OCI-LY7 (cell line): ENCODE measurements at regions not wholly inside any gene's neighbourhood (a gene's known extent, or its start where the extent isn't known, plus 50 kb on each side); places are given as distances from the start of the nearest gene placed in this dataset.

Experiments used
- BruUV-seq: library from RNA; stranded (reverse); fragments of 400-500 nt; replicated peaks from 2 replicates; lab custom pipeline; 2021; lab: Mats Ljungman, UMichigan
- CTCF ChIA-PET: fragments of 300-600 bp; sonication (Branson Sonifier 250); formaldehyde crosslinking; loops from one replicate; lab custom pipeline; 2022; ENCODE audit warnings: antibody characterized with exemption; ENCODE audit not compliant: unreplicated experiment; lab: Charles Lee
- POLR2A ChIA-PET: fragments of 300-600 bp; sonication (Branson Sonifier 250); formaldehyde crosslinking; loops from one replicate; lab custom pipeline; 2022; ENCODE audit warnings: antibody characterized with exemption; lab: Charles Lee
- DNase-seq: peaks from one replicate; pipeline ENCODE4 v3.0.0-alpha.2; 2015; ENCODE audit warnings: low spot score
- H2AFZ ChIP-seq: fragments of 200-600 bp; sonication (generic), shearing (Covaris generic); 2 replicates; pipeline ENCODE4 v1.6.1; 2014; ENCODE audit warnings: mild to moderate bottlenecking, antibody characterized with exemption, low read length, moderate library complexity
- H3K27ac ChIP-seq: fragments of 200-600 bp; sonication (generic); 2 replicates; pipeline ENCODE4 v1.5.1; 2014; ENCODE audit warnings: mixed run types, low read depth, mild to moderate bottlenecking, moderate library complexity, low read length, inconsistent platforms; ENCODE audit not compliant: poor library complexity, severe bottlenecking
- H3K36me3 ChIP-seq: fragments of 200-600 bp; sonication (generic); 2 replicates; pipeline ENCODE4 v1.6.1; 2014; ENCODE audit warnings: mild to moderate bottlenecking, antibody characterized with exemption, low read length, moderate library complexity, mixed read lengths; ENCODE audit not compliant: insufficient read depth
- H3K4me1 ChIP-seq: fragments of 200-600 bp; sonication (generic); 2 replicates; pipeline ENCODE4 v1.5.1; 2014; ENCODE audit warnings: mild to moderate bottlenecking, low read length; ENCODE audit not compliant: insufficient read depth, poor library complexity, severe bottlenecking
- H3K4me2 ChIP-seq: fragments of 200-600 bp; sonication (generic); 2 replicates; pipeline ENCODE4 v1.6.1; 2014; ENCODE audit warnings: mild to moderate bottlenecking, low read length
- H3K4me3 ChIP-seq: fragments of 200-600 bp; sonication (generic); 2 replicates; pipeline ENCODE4 v1.5.1; 2014; ENCODE audit warnings: mild to moderate bottlenecking, low read depth, low read length; ENCODE audit not compliant: poor library complexity, severe bottlenecking
- H3K79me2 ChIP-seq: fragments of 200-600 bp; sonication (generic); 2 replicates; pipeline ENCODE4 v1.6.1; 2016; ENCODE audit warnings: low read depth, mild to moderate bottlenecking, low read length, moderate library complexity, mixed read lengths; ENCODE audit not compliant: insufficient read depth
- H3K9me2 ChIP-seq: fragments of 200-600 bp; sonication (generic); 2 replicates; pipeline ENCODE4 v1.6.1; 2016; ENCODE audit warnings: mild to moderate bottlenecking, low read length, mixed read lengths; ENCODE audit not compliant: insufficient read depth
- H3K9me3 ChIP-seq: fragments of 200-600 bp; sonication (generic); 2 replicates; pipeline ENCODE4 v1.6.1; 2014; ENCODE audit warnings: mild to moderate bottlenecking, mixed run types, low read length, mixed read lengths
- H4K20me1 ChIP-seq: fragments of 200-600 bp; sonication (generic); 2 replicates; pipeline ENCODE4 v1.6.1; 2014; ENCODE audit warnings: mild to moderate bottlenecking, antibody characterized with exemption, low read length, moderate library complexity, mixed read lengths; ENCODE audit not compliant: insufficient read depth
- EZH2phosphoT487 ChIP-seq: fragments of 200-600 bp; sonication (generic); IDR thresholded peaks from 2 replicates; pipeline ENCODE4 v1.6.1; 2018; ENCODE audit warnings: low read depth, borderline replicate concordance, mild to moderate bottlenecking, mixed run types, antibody characterized with exemption, low read length, moderate library complexity, mixed read lengths
- intact Hi-C: fragments of 100-400 bp; cut with micrococcal nuclease; formaldehyde crosslinking; loops from one replicate; pipeline ENCODE4 v1.10.0; 2022; ENCODE audit not compliant: unreplicated experiment
- TF ChIP-seq, protein P1 (sequence below): fragments of 200-600 bp; sonication (generic); conservative IDR thresholded peaks from 2 replicates; pipeline ENCODE4 v1.5.1; 2014; ENCODE audit warnings: mild to moderate bottlenecking, antibody characterized with exemption, low read length, moderate library complexity, mixed read lengths

DNA sequence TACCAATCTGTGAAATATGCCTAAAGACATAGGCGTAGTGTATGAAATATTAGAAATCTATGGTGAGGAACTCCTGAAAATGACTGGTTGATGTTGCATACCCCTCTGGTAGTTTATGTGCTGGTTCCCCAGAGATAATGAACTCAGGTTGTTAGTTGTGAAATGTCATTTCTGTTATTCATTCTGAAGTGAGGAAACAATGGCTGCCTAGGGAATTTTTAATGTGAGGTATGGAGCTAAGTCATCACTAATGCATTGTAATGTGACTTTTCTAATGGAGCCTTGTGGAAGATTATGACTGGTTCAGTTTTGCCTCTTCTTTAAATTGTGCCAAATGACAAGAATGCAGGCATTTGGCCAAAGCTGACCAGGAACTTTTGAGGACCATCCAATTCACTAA lies 61.6 kb upstream of the RAB27B start:
- H3K9me2 ChIP-seq: no peaks in the 10 kb centered on the region
- no peaks in the 10 kb centered on the region for H3K4me1 ChIP-seq
- no peak overlapping the region for H3K4me2 ChIP-seq
- ChIA-PET CTCF (no interaction called here), POLR2A (no interaction called here)
- H3K9me3 ChIP-seq: no peaks in the 10 kb centered on the region
- H3K4me3 ChIP-seq: no peak overlapping the region
- BruUV-seq: no TSS peak
- no peaks in the 10 kb centered on the region for H3K79me2 ChIP-seq
- H2AFZ ChIP-seq: no peak overlapping the region
- TF ChIP-seq, protein P1, sequence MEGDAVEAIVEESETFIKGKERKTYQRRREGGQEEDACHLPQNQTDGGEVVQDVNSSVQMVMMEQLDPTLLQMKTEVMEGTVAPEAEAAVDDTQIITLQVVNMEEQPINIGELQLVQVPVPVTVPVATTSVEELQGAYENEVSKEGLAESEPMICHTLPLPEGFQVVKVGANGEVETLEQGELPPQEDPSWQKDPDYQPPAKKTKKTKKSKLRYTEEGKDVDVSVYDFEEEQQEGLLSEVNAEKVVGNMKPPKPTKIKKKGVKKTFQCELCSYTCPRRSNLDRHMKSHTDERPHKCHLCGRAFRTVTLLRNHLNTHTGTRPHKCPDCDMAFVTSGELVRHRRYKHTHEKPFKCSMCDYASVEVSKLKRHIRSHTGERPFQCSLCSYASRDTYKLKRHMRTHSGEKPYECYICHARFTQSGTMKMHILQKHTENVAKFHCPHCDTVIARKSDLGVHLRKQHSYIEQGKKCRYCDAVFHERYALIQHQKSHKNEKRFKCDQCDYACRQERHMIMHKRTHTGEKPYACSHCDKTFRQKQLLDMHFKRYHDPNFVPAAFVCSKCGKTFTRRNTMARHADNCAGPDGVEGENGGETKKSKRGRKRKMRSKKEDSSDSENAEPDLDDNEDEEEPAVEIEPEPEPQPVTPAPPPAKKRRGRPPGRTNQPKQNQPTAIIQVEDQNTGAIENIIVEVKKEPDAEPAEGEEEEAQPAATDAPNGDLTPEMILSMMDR: no peak
- no peak for TF ChIP-seq EZH2phosphoT487
- no peak for DNase-seq
- no peaks in the 10 kb centered on the region for H4K20me1 ChIP-seq
- no peak overlapping the region for H3K27ac ChIP-seq
- intact Hi-C loops: loop anchor here (2.0 kb wide), 1 partner anchor 62 kb away; the partner anchor contains the start of gene RAB27B
- no peaks in the 10 kb centered on the region for H3K36me3 ChIP-seq

DNA sequence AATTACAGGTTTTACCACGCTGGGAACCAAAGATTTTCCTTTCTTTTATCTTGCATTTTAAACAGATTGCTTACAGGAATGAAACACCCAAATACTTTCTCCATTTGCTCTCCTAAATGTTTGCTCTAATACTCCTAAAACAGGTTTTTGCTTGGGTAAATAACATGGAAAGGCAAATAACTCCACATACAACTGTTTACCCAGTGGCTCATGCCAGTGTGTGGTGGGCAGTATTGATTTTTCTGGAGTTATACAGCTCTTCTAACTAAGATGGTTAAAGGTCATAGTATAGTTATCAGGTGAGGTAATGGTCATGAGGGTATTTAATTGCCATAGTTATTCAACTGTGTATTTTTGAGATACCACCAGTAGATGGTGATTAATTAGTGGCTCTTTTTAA lies 61.2 kb upstream of the RAB27B start:
- no TSS peak for BruUV-seq
- H3K4me3 ChIP-seq: no peak overlapping the region
- POLR2A ChIA-PET: no interaction called here

More for the DNA sequence above, 61.2 kb upstream of the RAB27B start:
- TF ChIP-seq, protein P1: no peak
- no peak for TF ChIP-seq EZH2phosphoT487
- CTCF ChIA-PET: no interaction called here
- Histone ChIP-seq H3K36me3 (no peaks in the 10 kb centered on the region), H3K4me1 (no peaks in the 10 kb centered on the region), H3K27ac (no peak overlapping the region), H3K9me2 (no peaks in the 10 kb centered on the region), H3K9me3 (no peaks in the 10 kb centered on the region), H3K4me2 (no peak overlapping the region), H4K20me1 (no peaks in the 10 kb centered on the region), H3K79me2 (no peaks in the 10 kb centered on the region), H2AFZ (no peak overlapping the region)
- intact Hi-C loops: loop anchor here (2.0 kb wide), 1 partner anchor 62 kb away; the partner anchor contains the start of gene RAB27B
- DNase-seq: no peak
